A549 (cell line): ENCODE measurements at regions not wholly inside any gene's neighbourhood (a gene's known extent, or its start where the extent isn't known, plus 50 kb on each side); places are given as distances from the start of the nearest gene placed in this dataset.

ENCODE experiments used
- ATAC-seq, 2 experiments: fragments of 200-7000 bp in 1 of 2; fragments of >200 bp in 1 of 2; cut with Nextera tagmentation in 1 of 2; cut with Tn5 transposase in 1 of 2; 3 replicates each; pipeline versions ENCODE4 v1.8.0 to v1.9.1; 2018 to 2020; ENCODE audit warnings: mild to moderate bottlenecking in 1 of 2, moderate library complexity in 1 of 2
- CTCF ChIA-PET: fragments of 300-600 bp; sonication (Branson Sonifier 250); formaldehyde crosslinking; extraction: SDS; loops from one replicate; lab custom pipeline; 2021; ENCODE audit warnings: antibody characterized with exemption, inconsistent platforms; lab: Yijun Ruan, JAX
- POLR2A ChIA-PET: fragments of 350-600 bp; formaldehyde crosslinking; extraction: SDS; loops from one replicate; lab custom pipeline; 2021; ENCODE audit warnings: antibody characterized with exemption, inconsistent platforms; lab: Yijun Ruan, JAX
- DNase-seq, 2 experiments: peaks; one replicate each; pipeline versions ENCODE4 v3.0.0 to v3.0.0-alpha.2; 2011 to 2016; ENCODE audit warnings: low read depth in 1 of 2, low spot score in 1 of 2
- FAIRE-seq: peaks from 2 replicates; lab custom pipeline; 2011; peaks lifted over from hg19 to GRCh38; lab: Jason Lieb, UNC
- H3K27ac ChIP-seq, 2 experiments: fragments of >200 bp; sonication (Bioruptor Twin); formaldehyde crosslinking; 3 replicates each; pipeline ENCODE4 v1.5.1; 2016 to 2017
- H3K4me1 ChIP-seq: fragments of >200 bp; sonication (Bioruptor Twin); formaldehyde crosslinking; 3 replicates; pipeline ENCODE4 v1.6.1; 2016
- H3K4me2 ChIP-seq: fragments of >200 bp; sonication (Bioruptor Twin); formaldehyde crosslinking; 3 replicates; pipeline ENCODE4 v1.6.1; 2016
- H3K4me3 ChIP-seq: fragments of >200 bp; sonication (Bioruptor Twin); formaldehyde crosslinking; 3 replicates; pipeline ENCODE4 v1.5.1; 2016
- H3K9me3 ChIP-seq: fragments of >200 bp; sonication (Bioruptor Twin); formaldehyde crosslinking; 3 replicates; pipeline ENCODE4 v1.6.1; 2016
- CBX2 ChIP-seq: fragments of 200-600 bp; sonication (generic); IDR thresholded peaks from 2 replicates; pipeline ENCODE4 v1.6.1; 2016; ENCODE audit warnings: low read depth, mild to moderate bottlenecking, borderline replicate concordance
- EP300 ChIP-seq, 2 experiments: fragments of >200 bp; sonication (Bioruptor Twin); formaldehyde crosslinking; IDR thresholded peaks; 2 replicates in 1 of 2; 3 replicates in 1 of 2; pipeline ENCODE4 v1.6.1; 2016 to 2017
- FOSB ChIP-seq: fragments of 250-450 bp; sonication (Bioruptor Pico); IDR thresholded peaks from 2 replicates; pipeline ENCODE4 v1.5.0; 2020; ENCODE audit warnings: mild to moderate bottlenecking, moderate library complexity
- FOXS1 ChIP-seq: fragments of 250-450 bp; sonication (Bioruptor Pico); IDR thresholded peaks from 2 replicates; pipeline ENCODE4 v1.5.0; 2020; ENCODE audit warnings: mild to moderate bottlenecking, moderate library complexity
- HDAC2 ChIP-seq: fragments of 200-600 bp; sonication (generic); IDR thresholded peaks from 2 replicates; pipeline ENCODE4 v1.6.1; 2016
- HOXB13 ChIP-seq: fragments of 250-450 bp; sonication (Bioruptor Pico); IDR thresholded peaks from 2 replicates; pipeline ENCODE4 v1.5.0; 2020; ENCODE audit warnings: low read depth, mild to moderate bottlenecking, moderate library complexity
- NFE2L2 ChIP-seq: fragments of 150-350 bp; conservative IDR thresholded peaks from 2 replicates; pipeline ENCODE4 v1.6.1; 2014; ENCODE audit warnings: low read length
- REST ChIP-seq: fragments of 200-600 bp; sonication (generic); IDR thresholded peaks from 2 replicates; pipeline ENCODE4 v1.6.1; 2016; ENCODE audit warnings: antibody characterized with exemption, mild to moderate bottlenecking, moderate library complexity
- RNF2 ChIP-seq: fragments of 200-600 bp; sonication (generic); IDR thresholded peaks from 2 replicates; pipeline ENCODE4 v1.6.1; 2016; ENCODE audit warnings: low read depth, mild to moderate bottlenecking, antibody characterized with exemption, moderate library complexity, borderline replicate concordance
- SMC3 ChIP-seq: fragments of >200 bp; sonication (Bioruptor Twin); formaldehyde crosslinking; IDR thresholded peaks from 3 replicates; pipeline ENCODE4 v1.6.1; 2018; ENCODE audit warnings: inconsistent platforms
- USF2 ChIP-seq: fragments of 450-650 bp; IDR thresholded peaks from 2 replicates; pipeline ENCODE4 v1.6.1; 2014; ENCODE audit warnings: antibody characterized with exemption
- ZNF302 ChIP-seq: fragments of 250-450 bp; sonication (Bioruptor Pico); IDR thresholded peaks from 2 replicates; pipeline ENCODE4 v1.9.0; 2021; ENCODE audit warnings: inconsistent platforms, mild to moderate bottlenecking, moderate library complexity
- WGBS: methylation state at CpG from one replicate; pipeline ENCODE4 v1.1.6; 2017; ENCODE audit errors: missing lambda C conversion rate; 5-methylcytosine and 5-hydroxymethylcytosine counted together
- TF ChIP-seq, protein P1 (sequence below): fragments of 250-450 bp; sonication (Bioruptor Pico); IDR thresholded peaks from 2 replicates; pipeline ENCODE4 v1.5.0; 2021; ENCODE audit warnings: mild to moderate bottlenecking, moderate library complexity, borderline replicate concordance
- TF ChIP-seq, protein P2 (sequence below): fragments of 250-450 bp; sonication (Bioruptor Pico); IDR thresholded peaks from 2 replicates; pipeline ENCODE4 v1.5.0; 2020; ENCODE audit warnings: low read depth, mild to moderate bottlenecking, moderate library complexity
- TF ChIP-seq, protein P3 (sequence below): fragments of >200 bp; sonication (Bioruptor Twin); formaldehyde crosslinking; IDR thresholded peaks from 3 replicates; pipeline ENCODE4 v1.6.1; 2016

- Histone ChIP-seq H3K9me3 (no peaks in the 10 kb centered on the region), H3K4me2 (no peak overlapping the region), H3K4me3 (no peak overlapping the region), H3K4me1 (no peaks in the 10 kb centered on the region), H3K27ac (no peak overlapping the region)
- ATAC-seq (no peak), FAIRE-seq (no peak), DNase-seq (no peak)
- ChIA-PET CTCF (interaction anchor here (0.7 kb wide), 1 partner anchor 51 kb away, joined by 4 read pairs; no protein-coding TSS in a partner anchor), POLR2A (no interaction called here)
- TF ChIP-seq, protein P1, sequence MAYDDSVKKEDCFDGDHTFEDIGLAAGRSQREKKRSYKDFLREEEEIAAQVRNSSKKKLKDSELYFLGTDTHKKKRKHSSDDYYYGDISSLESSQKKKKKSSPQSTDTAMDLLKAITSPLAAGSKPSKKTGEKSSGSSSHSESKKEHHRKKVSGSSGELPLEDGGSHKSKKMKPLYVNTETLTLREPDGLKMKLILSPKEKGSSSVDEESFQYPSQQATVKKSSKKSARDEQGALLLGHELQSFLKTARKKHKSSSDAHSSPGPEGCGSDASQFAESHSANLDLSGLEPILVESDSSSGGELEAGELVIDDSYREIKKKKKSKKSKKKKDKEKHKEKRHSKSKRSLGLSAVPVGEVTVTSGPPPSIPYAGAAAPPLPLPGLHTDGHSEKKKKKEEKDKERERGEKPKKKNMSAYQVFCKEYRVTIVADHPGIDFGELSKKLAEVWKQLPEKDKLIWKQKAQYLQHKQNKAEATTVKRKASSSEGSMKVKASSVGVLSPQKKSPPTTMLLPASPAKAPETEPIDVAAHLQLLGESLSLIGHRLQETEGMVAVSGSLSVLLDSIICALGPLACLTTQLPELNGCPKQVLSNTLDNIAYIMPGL (CRISPR knock-in tag) = no peak
- TF ChIP-seq USF2 = no peak
- TF ChIP-seq CBX2 = no peak
- TF ChIP-seq REST = no peak
- TF ChIP-seq FOXS1 (CRISPR knock-in tag) = no peak
- TF ChIP-seq RNF2 = no peak
- no peak for TF ChIP-seq EP300 (IDR thresholded peaks at IDR 0.05)
- no peak for TF ChIP-seq SMC3
- no peak for TF ChIP-seq HDAC2
- no peak for TF ChIP-seq FOSB (CRISPR knock-in tag)
- no peak for TF ChIP-seq ZNF302
Measured at GRCh38 chr3:144457758-144458157, 486.1 kb downstream of the DIPK2A start.

- no peak overlapping the region for H3K4me3 ChIP-seq
- H3K4me1 ChIP-seq = no peaks in the 10 kb centered on the region
- ChIA-PET CTCF (interaction anchor here (0.7 kb wide), 1 partner anchor 51 kb away, joined by 4 read pairs; no protein-coding TSS in a partner anchor), POLR2A (no interaction called here)
- TF ChIP-seq NFE2L2 = no peak
- no peak for TF ChIP-seq CBX2
- TF ChIP-seq, protein P2, sequence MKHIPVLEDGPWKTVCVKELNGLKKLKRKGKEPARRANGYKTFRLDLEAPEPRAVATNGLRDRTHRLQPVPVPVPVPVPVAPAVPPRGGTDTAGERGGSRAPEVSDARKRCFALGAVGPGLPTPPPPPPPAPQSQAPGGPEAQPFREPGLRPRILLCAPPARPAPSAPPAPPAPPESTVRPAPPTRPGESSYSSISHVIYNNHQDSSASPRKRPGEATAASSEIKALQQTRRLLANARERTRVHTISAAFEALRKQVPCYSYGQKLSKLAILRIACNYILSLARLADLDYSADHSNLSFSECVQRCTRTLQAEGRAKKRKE (CRISPR knock-in tag) = no peak
- TF ChIP-seq, protein P3, sequence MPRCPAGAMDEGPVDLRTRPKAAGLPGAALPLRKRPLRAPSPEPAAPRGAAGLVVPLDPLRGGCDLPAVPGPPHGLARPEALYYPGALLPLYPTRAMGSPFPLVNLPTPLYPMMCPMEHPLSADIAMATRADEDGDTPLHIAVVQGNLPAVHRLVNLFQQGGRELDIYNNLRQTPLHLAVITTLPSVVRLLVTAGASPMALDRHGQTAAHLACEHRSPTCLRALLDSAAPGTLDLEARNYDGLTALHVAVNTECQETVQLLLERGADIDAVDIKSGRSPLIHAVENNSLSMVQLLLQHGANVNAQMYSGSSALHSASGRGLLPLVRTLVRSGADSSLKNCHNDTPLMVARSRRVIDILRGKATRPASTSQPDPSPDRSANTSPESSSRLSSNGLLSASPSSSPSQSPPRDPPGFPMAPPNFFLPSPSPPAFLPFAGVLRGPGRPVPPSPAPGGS = no peak
- no peak for TF ChIP-seq HOXB13
- no peak for TF ChIP-seq HDAC2
- no peaks in the 10 kb centered on the region for H3K9me3 ChIP-seq
- 16% methylated on average over 2 of the region's 2 CpGs for WGBS
- ATAC-seq = no peak
- no peak for FAIRE-seq
- DNase-seq = no peak
- no peak overlapping the region for H3K27ac ChIP-seq
- no peak overlapping the region for H3K4me2 ChIP-seq
Measured at GRCh38 chr3:144458283-144458682, 486.7 kb downstream of the DIPK2A start.
